ENCODE measurements at regions not wholly inside any gene's neighbourhood (a gene's known extent, or its start where the extent isn't known, plus 50 kb on each side); places are given as distances from the start of the nearest gene placed in this dataset.

- 0% methylated on average over 3 of the region's 3 CpGs for WGBS (ENCODE audit: insufficient coverage, low coverage, missing lambda C conversion rate)
- Histone ChIP-seq H4K20me1 (replicated peaks; ENCODE audit: control insufficient read depth, insufficient read depth, low read length) (no peaks in the 10 kb centered on the region), H3K79me2 (ENCODE audit: control insufficient read depth, insufficient read depth, low read length) (no peaks in the 10 kb centered on the region), H3K4me3 (no peak overlapping the region), H2AFZ (ENCODE audit: low read depth, low read length) (no peak overlapping the region), H3K27ac (ENCODE audit: extremely low read depth, low read depth, low read length) (no peak overlapping the region), H3K9ac (ENCODE audit: insufficient read depth in 1 of 2, low read depth in 2 of 2, low read length in 2 of 2) (no peak overlapping the region), H3K4me1 (replicated peaks in 1 of 2; ENCODE audit: control insufficient read depth in 2 of 2, insufficient read depth in 2 of 2, low read length in 2 of 2) (no peaks in the 10 kb centered on the region), H3K4me2 (ENCODE audit: insufficient read depth, low read length) (no peak overlapping the region), H3K27me3 (ENCODE audit: control insufficient read depth in 2 of 2, insufficient read depth in 2 of 2, low read length in 2 of 2) (no peaks in the 10 kb centered on the region), H3K9me3 (replicated peaks; ENCODE audit: control insufficient read depth, insufficient read depth, low read depth, low read length) (no peaks in the 10 kb centered on the region), H3K9me1 (ENCODE audit: control insufficient read depth, insufficient read depth, low read length) (no peaks in the 10 kb centered on the region), H3K36me3 (ENCODE audit: control insufficient read depth, insufficient read depth, low read length) (no peaks in the 10 kb centered on the region)
- DNase-seq (ENCODE audit: extremely low read depth in 1 of 4, low spot score in 3 of 4): no peak
- TF ChIP-seq ELK3 (CRISPR knock-in tag; IDR thresholded peaks at IDR 0.05) (no peak), GTF2F1 (IDR thresholded peaks at IDR 0.05; ENCODE audit: low read depth, low read length) (no peak), MBD1 (CRISPR knock-in tag; IDR thresholded peaks at IDR 0.05) (no peak), FOXK1 (CRISPR knock-in tag; IDR thresholded peaks at IDR 0.05; ENCODE audit: borderline replicate concordance) (no peak), ZBED1 (IDR thresholded peaks at IDR 0.05) (no peak), HNRNPUL1 (IDR thresholded peaks at IDR 0.05; ENCODE audit: low read length) (no peak), BDP1 (IDR thresholded peaks at IDR 0.05; ENCODE audit: insufficient read depth, insufficient read length) (no peak), TCF15 (CRISPR knock-in tag; IDR thresholded peaks at IDR 0.05) (no peak), HINFP (tag; conservative IDR thresholded peaks at IDR 0.05; ENCODE audit: low read depth) (no peak), ZNF224 (CRISPR knock-in tag; IDR thresholded peaks at IDR 0.05) (no peak), ZFX (CRISPR knock-in tag; IDR thresholded peaks at IDR 0.05) (no peak), U2AF2 (optimal IDR thresholded peaks at IDR 0.05; ENCODE audit: low read depth, low read length) (no peak), ZNF75A (CRISPR knock-in tag; IDR thresholded peaks at IDR 0.05) (no peak), NKRF (IDR thresholded peaks at IDR 0.05; ENCODE audit: borderline replicate concordance) (no peak), SMAD4 (CRISPR knock-in tag; conservative IDR thresholded peaks at IDR 0.05) (no peak)
- ChIA-PET CTCF (ENCODE audit: low intra/inter-chr PET ratio) (no interaction called here), POLR2A (no interaction called here)
- no TSS peak for BruUV-seq (replicated peaks)
- intact Hi-C loops (cut with micrococcal nuclease) (no loop called here), in situ Hi-C loops (cut with MboI) (no loop called here)
- ATAC-seq: no peak
- FAIRE-seq: no peak
Observed at GRCh38 chr9:82650368-82650767, 412.6 kb downstream of the RASEF start.

Data from K562 (cell line).